Vagina (tissue), 2 donors: ENCODE measurements at regions not wholly inside any gene's neighbourhood (a gene's known extent, or its start where the extent isn't known, plus 50 kb on each side); places are given as distances from the start of the nearest gene placed in this dataset.

ENCODE experiments used
- DNase-seq, 2 donors: peaks; one replicate each; pipeline ENCODE4 v3.0.0-alpha.2; 2017; ENCODE audit errors: extremely low spot score in 2 of 2
- H3K27ac ChIP-seq: fragments of 200-600 bp; sonication (generic); one replicate; pipeline ENCODE4 v1.5.1; 2019
- H3K27me3 ChIP-seq: fragments of 200-600 bp; sonication (generic); one replicate; pipeline ENCODE4 v1.5.1; 2019
- H3K36me3 ChIP-seq, 2 donors: fragments of 200-600 bp; sonication (generic); one replicate each; pipeline ENCODE4 v1.5.1; 2017 to 2019
- H3K4me1 ChIP-seq: fragments of 200-600 bp; sonication (generic); one replicate; pipeline ENCODE4 v1.5.1; 2019
- H3K4me3 ChIP-seq, 2 donors: fragments of 200-600 bp; sonication (generic); 1 replicate in 1 of 2; 2 replicates in 1 of 2; pipeline ENCODE4 v1.5.1; 2016 to 2019
- H3K9me3 ChIP-seq: fragments of 200-600 bp; sonication (generic); one replicate; pipeline ENCODE4 v1.5.1; 2019
- CTCF ChIP-seq, 3 experiments: fragments of 450-650 bp in 2 of 3; fragments of 200-600 bp in 1 of 3; sonication (generic) in 1 of 3; IDR thresholded peaks; one replicate each; pipeline ENCODE4 v1.5.1; 2017 to 2019; ENCODE audit warnings: antibody characterized with exemption in 3 of 3, mild to moderate bottlenecking in 2 of 3, moderate library complexity in 2 of 3
- POLR2A ChIP-seq, 2 donors: fragments of 450-650 bp; IDR thresholded peaks; one replicate each; pipeline ENCODE4 v1.6.1; 2017; ENCODE audit warnings: antibody characterized with exemption in 2 of 2, mild to moderate bottlenecking in 2 of 2, moderate library complexity in 2 of 2
- POLR2AphosphoS5 ChIP-seq, 2 donors: sonication (generic); formaldehyde crosslinking; IDR thresholded peaks; one replicate each; pipeline ENCODE4 v1.9.0; 2017; ENCODE audit warnings: antibody characterized with exemption in 2 of 2, mild to moderate bottlenecking in 2 of 2, low read depth in 1 of 2; ENCODE audit not compliant: insufficient read depth in 1 of 2
- intact Hi-C: fragments of 100-400 bp; cut with DNase I; formaldehyde crosslinking; loops from one replicate; pipeline ENCODE4 v1.15.1; 2023

GRCh38 chr1:81034291-81034690 lies 766.4 kb upstream of the ADGRL2 start:
- Histone ChIP-seq H3K9me3 (no peaks in the 10 kb centered on the region), H3K36me3 (no peaks in the 10 kb centered on the region), H3K4me3 (no peak overlapping the region), H3K27ac (no peak overlapping the region), H3K27me3 (no peaks in the 10 kb centered on the region), H3K4me1 (no peaks in the 10 kb centered on the region)
- no peak for DNase-seq
- no peak for TF ChIP-seq POLR2A (IDR thresholded peaks at IDR 0.05)
- no peak for TF ChIP-seq CTCF (IDR thresholded peaks at IDR 0.05)
- TF ChIP-seq POLR2AphosphoS5 (IDR thresholded peaks at IDR 0.05; ENCODE audit: insufficient read depth in 1 of 2, low read depth in 1 of 2): no peak
- intact Hi-C loops: no loop called here

DNA sequence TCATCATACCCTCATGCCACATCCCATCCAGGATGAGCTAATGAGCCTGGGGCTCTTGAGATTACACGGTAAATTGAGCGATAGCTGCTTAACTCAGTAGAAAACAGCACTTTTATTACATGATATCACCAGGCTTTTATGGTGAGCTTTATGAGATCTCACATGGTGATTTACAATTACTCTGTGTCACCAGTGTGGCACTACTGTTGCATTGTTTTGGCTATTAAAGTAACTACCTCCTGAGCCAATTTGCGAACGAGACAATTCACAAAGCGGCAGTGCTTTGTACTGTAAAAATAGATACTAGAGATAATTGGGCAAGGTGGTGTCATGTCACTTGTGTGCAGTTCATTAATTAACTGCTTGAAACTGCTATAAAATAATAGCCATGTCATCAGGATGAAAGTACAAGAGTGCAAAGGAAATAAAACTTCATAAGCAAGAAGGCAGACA lies 767.7 kb upstream of the ADGRL2 start:
- Histone ChIP-seq H3K4me1 (no peaks in the 10 kb centered on the region), H3K4me3 (no peak overlapping the region), H3K27ac (no peak overlapping the region), H3K9me3 (no peaks in the 10 kb centered on the region), H3K27me3 (no peaks in the 10 kb centered on the region), H3K36me3 (no peaks in the 10 kb centered on the region)
- intact Hi-C loops: no loop called here
- DNase-seq: no peak
- TF ChIP-seq CTCF (IDR thresholded peaks at IDR 0.05): no peak
- TF ChIP-seq POLR2AphosphoS5 (IDR thresholded peaks at IDR 0.05; ENCODE audit: insufficient read depth in 1 of 2, low read depth in 1 of 2): no peak
- TF ChIP-seq POLR2A (IDR thresholded peaks at IDR 0.05): no peak

- Histone ChIP-seq H3K27me3 (no peaks in the 10 kb centered on the region), H3K4me1 (no peaks in the 10 kb centered on the region), H3K27ac (no peak overlapping the region), H3K4me3 (no peak overlapping the region), H3K36me3 (no peaks in the 10 kb centered on the region), H3K9me3 (no peaks in the 10 kb centered on the region)
- intact Hi-C loops: no loop called here
- no peak for DNase-seq
- TF ChIP-seq POLR2A (IDR thresholded peaks at IDR 0.05): no peak
- TF ChIP-seq POLR2AphosphoS5 (IDR thresholded peaks at IDR 0.05; ENCODE audit: insufficient read depth in 1 of 2, low read depth in 1 of 2): no peak
- TF ChIP-seq CTCF (IDR thresholded peaks at IDR 0.05): no peak
Observed at GRCh38 chr1:81032374-81032773, 768.4 kb upstream of the ADGRL2 start.

DNA sequence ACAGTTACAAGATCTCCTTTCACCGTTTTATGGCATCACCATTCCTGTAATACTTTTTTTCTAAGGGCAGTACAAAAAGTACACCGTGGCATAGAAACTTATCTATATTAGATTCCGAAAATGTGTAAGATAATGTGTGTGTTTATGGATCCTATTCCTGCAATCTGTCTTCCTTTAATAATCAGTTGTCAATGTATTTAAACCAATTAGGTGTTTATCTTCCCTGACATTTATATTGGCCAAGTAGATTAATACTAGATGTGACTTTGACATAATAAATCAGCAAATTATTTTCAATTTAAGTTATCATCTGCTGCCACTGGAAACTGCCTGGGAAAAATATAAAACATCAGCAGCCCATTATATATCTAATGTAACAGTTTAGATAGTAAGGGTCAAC lies 770.3 kb upstream of the ADGRL2 start:
- intact Hi-C loops: no loop called here
- Histone ChIP-seq H3K27ac (no peak overlapping the region), H3K4me3 (no peak overlapping the region), H3K9me3 (no peaks in the 10 kb centered on the region), H3K4me1 (no peaks in the 10 kb centered on the region), H3K27me3 (no peaks in the 10 kb centered on the region), H3K36me3 (no peaks in the 10 kb centered on the region)
- TF ChIP-seq POLR2A (IDR thresholded peaks at IDR 0.05) (no peak), POLR2AphosphoS5 (IDR thresholded peaks at IDR 0.05; ENCODE audit: insufficient read depth in 1 of 2, low read depth in 1 of 2) (no peak), CTCF (IDR thresholded peaks at IDR 0.05) (no peak)
- no peak for DNase-seq

GRCh38 chr1:81029266-81029665 lies 771.5 kb upstream of the ADGRL2 start:
- DNase-seq: no peak
- intact Hi-C loops: no loop called here
- Histone ChIP-seq H3K27me3 (no peaks in the 10 kb centered on the region), H3K4me3 (no peak overlapping the region), H3K4me1 (no peaks in the 10 kb centered on the region), H3K27ac (no peak overlapping the region), H3K36me3 (no peaks in the 10 kb centered on the region), H3K9me3 (no peaks in the 10 kb centered on the region)
- TF ChIP-seq CTCF (IDR thresholded peaks at IDR 0.05) (no peak), POLR2A (IDR thresholded peaks at IDR 0.05) (no peak), POLR2AphosphoS5 (IDR thresholded peaks at IDR 0.05; ENCODE audit: insufficient read depth in 1 of 2, low read depth in 1 of 2) (no peak)
